HG03439 (cell line): ENCODE measurements at regions not wholly inside any gene's neighbourhood (a gene's known extent, or its start where the extent isn't known, plus 50 kb on each side); places are given as distances from the start of the nearest gene placed in this dataset.

Experiments used
- ATAC-seq: cut with Tn5 transposase; IDR thresholded peaks from one replicate; pipeline ENCODE4 v1.9.1; 2021; ENCODE audit warnings: mild to moderate bottlenecking, moderate library complexity; ENCODE audit not compliant: unreplicated experiment

- ATAC-seq: no peak
Measured at GRCh38 chr6:56772737-56773184, 130.1 kb upstream of the DST start.

- ATAC-seq: no peak
Measured at GRCh38 chr6:56771929-56772607, 129.4 kb upstream of the DST start.

GRCh38 chr6:56771189-56771588 is 128.5 kb upstream of the DST start:
- no peak for ATAC-seq

- ATAC-seq: no peak
Measured at GRCh38 chr6:56770011-56770520, 127.4 kb upstream of the DST start.

GRCh38 chr6:56767892-56768531 is 125.3 kb upstream of the DST start:
- ATAC-seq: no peak

- ATAC-seq: no peak
Measured at GRCh38 chr6:56767435-56767834, 124.7 kb upstream of the DST start.

- peak; percentile 74 for ATAC-seq
Measured at GRCh38 chr6:56766806-56767178, 124.1 kb upstream of the DST start.

- ATAC-seq: no peak
Measured at GRCh38 chr6:56766139-56766805, 123.6 kb upstream of the DST start.

GRCh38 chr6:56765494-56765893 is 122.8 kb upstream of the DST start:
- ATAC-seq: no peak

GRCh38 chr6:56764081-56764566 is 121.4 kb upstream of the DST start:
- peak; percentile 64 for ATAC-seq

GRCh38 chr6:56761651-56762050 is 119.0 kb upstream of the DST start:
- no peak for ATAC-seq

- ATAC-seq: no peak
Measured at GRCh38 chr6:56760842-56761241, 118.2 kb upstream of the DST start.

- no peak for ATAC-seq
Measured at GRCh38 chr6:56759521-56759920, 116.8 kb upstream of the DST start.

GRCh38 chr6:56758553-56758952 is 115.9 kb upstream of the DST start:
- ATAC-seq: no peak

GRCh38 chr6:56758120-56758519 is 115.4 kb upstream of the DST start:
- ATAC-seq: no peak

- no peak for ATAC-seq
Measured at GRCh38 chr6:56757588-56757984, 114.9 kb upstream of the DST start.

- no peak for ATAC-seq
Measured at GRCh38 chr6:56756791-56757587, 114.3 kb upstream of the DST start.

GRCh38 chr6:56756219-56756789 is 113.6 kb upstream of the DST start:
- ATAC-seq: no peak

GRCh38 chr6:56755040-56755439 is 112.4 kb upstream of the DST start:
- no peak for ATAC-seq

- no peak for ATAC-seq
Measured at GRCh38 chr6:56753811-56754210, 111.1 kb upstream of the DST start.

- ATAC-seq: no peak
Measured at GRCh38 chr6:56752534-56752933, 109.8 kb upstream of the DST start.
